ENCODE measurements at regions not wholly inside any gene's neighbourhood (a gene's known extent, or its start where the extent isn't known, plus 50 kb on each side); places are given as distances from the start of the nearest gene placed in this dataset.

DNA sequence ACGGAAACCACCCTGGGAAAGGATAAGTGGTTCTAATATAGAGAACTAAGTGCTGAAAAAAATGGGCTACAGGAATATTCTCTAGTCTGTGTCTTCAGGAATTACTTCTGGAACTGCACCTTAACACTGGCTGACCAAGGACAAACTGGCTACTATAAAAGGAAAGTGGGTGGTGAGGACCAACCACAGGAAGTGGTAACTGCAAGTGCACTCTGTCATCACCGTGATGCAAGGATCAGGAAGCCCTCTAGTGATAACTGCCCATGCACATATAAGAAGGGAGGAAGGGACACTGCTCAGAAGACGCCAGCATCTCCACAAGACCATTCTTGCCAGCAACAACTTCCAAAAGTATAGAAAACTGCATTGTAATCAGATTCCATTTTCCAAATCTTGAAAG lies 424.4 kb upstream of the RGPD4 start:
- DNase-seq = no peak

DNA sequence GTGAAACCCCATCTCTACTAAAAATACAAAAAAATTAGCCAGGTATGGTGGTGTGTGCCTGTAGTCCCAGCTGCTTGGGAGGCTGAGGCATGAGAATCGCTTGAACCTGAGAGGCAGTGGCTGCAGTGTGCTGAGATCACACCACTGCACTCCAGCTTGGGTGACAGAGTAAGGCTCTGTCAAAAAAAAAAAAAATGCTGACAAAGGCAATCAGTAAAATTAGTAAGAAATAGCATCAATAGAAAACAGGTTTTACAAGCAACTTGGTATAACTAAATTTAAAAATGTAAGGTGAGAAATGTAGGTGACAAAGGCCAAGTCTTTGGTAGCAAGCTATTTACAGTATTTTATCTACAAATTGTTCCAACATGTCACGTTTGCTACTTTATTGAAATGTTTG lies 421.4 kb upstream of the RGPD4 start:
- DNase-seq = no peak

DNA sequence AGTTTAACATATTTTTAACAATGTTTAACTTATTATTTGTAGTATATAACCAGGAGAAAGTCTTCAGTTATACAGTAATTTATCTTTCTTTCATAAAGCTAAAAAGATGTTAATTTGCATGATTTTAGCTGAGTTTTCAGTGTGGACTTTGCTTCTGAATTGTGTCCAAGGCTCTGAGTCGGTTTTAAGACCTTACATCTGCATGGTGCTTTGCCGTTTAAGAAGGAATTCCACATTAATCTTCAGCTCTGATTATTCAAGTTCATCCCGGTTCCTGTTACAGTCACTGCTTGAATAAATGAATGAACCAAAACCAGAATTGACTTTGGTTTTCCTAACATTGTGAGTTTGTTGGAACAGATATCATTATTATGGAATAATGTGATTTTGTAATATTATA lies 419.7 kb upstream of the RGPD4 start:
- DNase-seq = no peak

DNA sequence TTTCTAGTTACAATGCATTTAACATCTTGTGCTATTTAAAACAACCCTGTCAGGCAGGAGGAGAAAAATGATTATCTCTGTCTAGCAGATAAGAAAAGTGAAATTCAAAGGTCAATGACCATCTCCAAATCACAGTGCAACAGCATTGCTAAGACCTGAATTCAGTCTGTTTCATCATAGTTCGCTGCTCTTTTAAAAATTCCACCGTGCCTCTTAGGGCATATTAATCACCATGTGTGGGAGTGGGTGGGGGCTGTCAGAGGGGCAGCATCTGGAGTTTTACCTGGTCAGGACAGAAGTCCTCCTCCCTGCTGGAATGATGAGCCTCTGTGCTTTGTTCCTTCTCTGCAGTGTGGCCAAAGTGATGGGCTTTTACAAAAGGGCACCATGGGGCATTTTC lies 418.7 kb upstream of the RGPD4 start:
- no peak for DNase-seq

DNA sequence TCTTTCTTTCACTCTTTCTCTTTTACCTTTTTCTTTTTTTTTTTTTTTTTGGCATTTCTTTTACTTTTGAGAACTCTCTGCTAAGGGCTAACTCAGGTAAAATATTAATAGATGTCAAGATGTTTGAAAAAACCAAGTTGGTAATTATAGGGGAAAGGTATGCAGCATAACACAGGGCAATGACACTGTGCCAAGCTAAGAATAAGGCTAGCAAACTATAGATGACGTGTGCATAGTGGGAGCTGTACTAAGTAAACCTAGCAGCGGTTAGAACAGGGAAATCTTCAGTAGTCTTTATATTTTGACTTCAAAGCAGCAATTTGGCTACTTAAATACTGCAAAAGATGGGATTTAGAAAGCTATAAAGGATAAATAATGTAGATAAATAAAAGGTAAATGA lies 415.4 kb upstream of the RGPD4 start:
- no peak for DNase-seq

DNA sequence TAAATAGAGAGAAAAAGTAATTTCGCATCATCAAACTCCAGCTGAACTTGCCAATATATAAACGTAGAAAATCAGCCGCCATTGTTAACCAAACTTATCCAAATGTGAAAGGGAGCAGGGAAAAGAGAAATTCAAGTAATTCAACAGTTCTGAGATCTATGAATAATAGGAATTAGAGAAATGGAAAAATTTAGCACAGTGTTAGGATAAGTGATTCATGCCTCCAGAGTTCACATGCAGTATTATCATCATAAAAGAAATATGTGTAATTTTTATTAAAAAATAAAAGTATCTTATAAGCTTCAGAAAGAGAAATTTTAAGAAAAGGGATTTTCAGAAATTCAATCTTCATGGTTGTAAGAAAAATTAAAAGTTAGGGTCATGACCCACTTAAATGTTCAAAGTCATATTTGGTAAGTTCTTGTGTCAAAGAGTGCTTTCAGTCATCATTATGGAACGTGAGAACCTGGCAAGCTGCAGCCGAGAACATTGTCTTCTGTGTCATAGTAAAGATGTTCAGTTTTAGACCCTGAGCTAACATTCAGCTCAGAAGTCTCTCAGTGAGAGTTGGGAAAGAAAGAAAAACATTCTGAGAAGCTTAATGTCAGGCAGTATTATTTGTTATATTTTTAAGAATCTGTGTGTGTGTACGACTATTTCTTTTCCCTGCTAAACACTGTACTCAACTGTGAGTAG lies 414.3 kb upstream of the RGPD4 start:
- DNase-seq = no peak

DNA sequence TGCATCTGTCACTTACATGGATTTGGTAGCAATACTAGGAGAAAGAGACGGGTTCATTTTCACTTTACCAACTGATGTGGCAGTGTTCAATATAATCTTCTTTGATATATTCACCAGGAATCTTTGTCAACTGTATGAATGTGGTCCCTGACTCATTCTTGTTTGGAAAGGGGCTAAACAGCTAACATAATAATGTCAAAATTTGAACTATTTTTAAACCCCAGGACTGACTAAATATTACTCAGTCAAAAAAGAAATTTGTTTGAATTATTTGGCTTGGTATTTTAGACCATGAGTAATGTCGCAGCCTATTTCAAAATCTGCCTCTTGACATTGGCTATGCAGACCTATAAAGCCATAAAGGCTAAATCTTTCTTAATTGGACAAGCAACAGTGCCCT lies 413.7 kb upstream of the RGPD4 start:
- no peak for DNase-seq

DNA sequence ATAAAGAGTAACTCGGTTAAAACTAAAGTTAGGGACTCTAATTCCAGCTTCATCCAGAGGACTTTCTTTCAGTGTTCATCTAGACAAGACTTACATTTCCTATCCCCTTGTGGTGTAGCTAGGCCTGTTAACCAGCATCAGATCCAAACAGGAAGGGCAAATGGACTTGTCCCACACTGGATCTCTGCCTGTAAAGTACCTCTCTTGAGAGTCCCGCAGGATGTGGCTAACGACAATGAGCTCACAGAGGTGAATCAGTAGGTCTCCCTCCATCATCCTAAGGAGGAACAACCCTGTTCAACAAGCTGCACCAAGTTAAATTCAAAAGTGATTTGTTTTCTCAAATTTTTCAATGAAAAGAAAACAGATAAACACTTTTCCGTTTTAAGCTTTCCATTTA lies 412.3 kb upstream of the RGPD4 start:
- DNase-seq = no peak

DNA sequence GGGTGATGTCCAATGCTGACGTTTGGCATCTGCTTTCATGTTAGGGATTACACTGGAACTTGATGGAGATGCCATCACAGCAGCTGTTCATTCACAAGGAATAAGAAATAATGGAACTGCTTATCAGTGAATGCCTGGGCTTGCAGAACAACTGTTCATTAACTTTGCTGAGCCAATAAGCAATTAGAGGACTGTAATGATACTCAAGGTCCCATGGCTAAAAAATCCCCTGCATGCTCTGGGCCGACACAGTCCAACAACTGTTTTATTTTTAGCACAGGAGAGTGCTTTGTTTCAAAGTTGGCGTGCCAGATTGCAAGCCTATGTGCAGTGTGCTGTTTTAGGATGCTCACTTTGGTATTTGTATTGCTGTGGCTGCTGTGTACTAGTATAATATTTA lies 408.0 kb upstream of the RGPD4 start:
- no peak for DNase-seq

DNA sequence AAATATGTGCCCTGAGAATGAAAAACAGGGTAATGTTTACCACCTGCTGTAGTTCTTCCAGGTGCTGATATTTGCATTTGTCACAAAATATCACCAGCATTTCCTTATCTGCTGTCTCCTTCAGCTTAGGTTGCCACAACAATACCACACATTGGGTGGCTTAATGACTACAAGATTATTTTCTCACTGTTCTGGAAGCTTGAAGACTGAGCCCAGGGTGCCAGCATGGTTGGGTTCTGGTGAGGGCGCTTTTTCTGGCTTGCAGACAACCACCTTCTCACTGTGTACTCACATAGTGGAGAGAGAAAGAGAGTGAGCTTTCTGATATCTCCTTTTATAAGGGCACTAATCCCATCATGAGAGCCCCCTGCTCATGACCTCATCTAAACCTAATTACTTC lies 407.5 kb upstream of the RGPD4 start:
- DNase-seq = no peak

DNA sequence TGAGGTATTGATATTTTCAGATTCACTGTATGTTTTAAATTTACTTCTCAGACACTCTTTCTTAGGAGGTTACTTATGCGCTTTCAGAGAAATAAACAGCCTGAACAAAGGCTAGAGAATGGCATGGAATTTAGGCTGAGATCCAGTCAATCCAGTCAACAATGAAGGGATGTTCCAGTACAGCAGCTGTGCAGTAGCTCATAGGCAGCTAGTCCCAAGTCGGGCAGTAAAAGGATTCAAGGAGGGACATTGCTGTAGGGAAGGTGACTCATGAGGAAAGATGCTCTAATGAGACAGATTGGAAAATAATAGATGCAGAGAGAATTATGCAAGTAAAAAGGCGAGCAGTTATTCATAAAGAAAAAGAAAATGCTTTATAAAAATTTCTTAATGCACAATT lies 397.9 kb upstream of the RGPD4 start:
- DNase-seq = no peak

DNA sequence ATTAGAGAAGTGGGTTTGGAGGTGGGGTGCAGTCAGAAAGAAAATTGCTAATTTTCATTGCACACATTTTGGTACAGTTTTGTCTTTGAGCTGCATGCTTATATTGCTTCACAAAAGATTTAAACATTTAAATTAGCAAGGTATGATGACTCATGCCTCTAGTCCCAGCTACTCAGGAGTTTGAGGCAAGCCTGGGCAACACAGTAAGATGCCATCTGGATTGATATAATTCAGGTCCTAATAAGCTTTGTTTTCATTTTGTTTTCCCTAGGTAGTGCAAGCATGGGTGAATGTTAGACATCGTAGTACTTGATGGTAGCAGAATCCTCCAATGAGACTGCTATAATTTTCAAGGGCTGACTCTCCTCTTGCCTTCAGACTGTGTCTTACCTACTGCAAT lies 396.7 kb upstream of the RGPD4 start:
- no peak for DNase-seq

DNA sequence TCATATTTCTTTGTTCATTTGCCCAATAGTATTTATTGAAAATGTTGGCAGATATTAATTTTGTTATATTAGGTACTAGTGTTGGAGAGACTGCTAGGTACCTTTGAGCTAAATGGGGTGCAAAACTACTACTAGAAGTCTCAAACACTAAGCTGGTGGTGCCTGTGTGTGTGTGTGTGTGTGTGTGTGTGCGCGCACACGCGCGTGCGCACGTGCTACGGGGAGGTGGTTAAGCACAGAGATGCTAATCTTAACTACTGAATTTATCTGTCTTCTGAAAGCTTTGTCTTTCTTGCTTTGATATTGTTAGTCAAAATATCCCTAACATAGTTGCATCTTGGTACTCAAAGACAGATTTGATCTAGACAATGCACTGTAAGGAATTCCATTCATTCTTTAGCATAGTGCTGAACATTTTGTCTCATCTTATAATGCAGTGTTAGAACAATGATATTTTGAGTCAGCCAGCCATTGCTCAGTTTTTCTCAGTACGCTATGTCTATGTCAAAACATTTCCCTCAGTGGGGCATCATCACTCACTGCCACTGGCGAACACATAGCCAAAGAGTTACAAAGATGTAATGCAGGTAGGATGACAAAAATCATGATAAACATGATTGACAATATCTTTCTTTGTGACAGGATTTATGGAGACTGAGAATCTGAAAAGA lies 396.0 kb upstream of the RGPD4 start:
- DNase-seq = no peak

DNA sequence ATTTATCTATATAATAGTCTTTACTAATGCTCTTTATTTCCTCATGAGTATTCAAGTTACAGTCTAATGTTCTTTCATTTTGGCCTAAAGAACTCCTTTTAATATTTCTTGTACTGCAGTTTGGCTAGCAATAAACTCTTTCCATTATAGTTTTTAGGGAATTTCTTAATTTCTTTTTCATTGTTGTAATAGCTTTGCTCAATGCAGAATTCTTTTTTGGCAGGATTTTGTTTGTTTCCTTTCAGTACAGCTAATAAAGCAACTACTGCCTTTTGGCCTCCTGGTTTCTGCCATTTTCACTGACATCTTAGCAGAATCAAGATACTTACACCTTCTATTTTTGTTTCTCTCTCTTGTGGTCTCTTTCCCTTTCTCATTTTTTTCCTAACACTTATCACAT lies 390.4 kb upstream of the RGPD4 start:
- DNase-seq = no peak

DNA sequence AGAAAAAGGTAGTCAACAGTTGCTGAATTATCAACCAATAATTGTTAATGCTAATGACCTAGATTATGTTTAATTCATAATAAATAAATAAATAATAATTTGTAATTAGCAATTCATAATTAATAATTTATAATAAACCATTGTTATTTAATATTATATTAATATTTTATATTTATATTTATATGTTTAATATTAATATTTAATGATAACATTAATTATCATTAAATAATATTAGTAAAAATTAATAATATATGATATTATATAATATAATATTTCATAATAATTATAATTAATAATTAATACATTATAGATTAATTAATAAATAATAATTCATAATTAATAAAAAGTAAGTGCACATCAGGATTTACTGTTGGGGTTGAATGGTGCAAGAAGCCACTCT lies 389.4 kb upstream of the RGPD4 start:
- no peak for DNase-seq

DNA sequence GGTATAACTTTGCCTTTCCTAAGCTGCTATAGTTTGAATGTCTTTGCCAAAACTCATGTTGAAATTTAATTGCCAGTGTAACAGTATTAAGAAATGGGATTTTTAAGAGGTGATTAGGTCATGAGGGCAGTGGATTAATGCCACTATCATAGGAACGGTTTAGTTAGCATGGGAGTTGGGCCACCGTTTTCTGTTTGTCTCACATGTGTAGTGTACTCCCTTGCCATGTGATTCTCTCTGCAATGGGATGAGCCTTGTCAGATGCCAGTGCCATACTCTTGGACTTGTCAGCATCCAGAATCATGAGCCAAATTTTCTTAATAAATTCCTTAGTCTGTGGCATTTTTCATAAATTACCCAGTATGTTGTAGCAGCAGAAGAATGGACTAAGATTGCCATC lies 388.9 kb upstream of the RGPD4 start:
- DNase-seq = no peak

DNA sequence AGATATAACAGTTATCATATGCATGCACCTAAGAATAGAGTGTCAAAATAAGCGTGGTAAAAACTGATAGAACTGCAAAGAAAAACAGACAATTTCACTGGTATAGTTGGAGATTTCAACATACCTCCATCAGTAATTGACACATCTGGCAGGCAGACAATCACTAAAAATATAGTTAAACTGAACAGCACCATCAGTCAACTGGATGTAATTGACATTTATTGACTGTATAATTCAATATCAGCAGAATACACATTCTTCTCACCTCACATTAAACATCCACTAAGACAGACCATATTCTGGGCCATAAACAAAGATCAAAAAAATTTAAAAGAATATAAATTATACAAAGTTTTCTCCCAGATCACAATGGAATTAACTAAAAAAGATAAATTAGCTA lies 378.5 kb upstream of the RGPD4 start:
- no peak for DNase-seq

DNA sequence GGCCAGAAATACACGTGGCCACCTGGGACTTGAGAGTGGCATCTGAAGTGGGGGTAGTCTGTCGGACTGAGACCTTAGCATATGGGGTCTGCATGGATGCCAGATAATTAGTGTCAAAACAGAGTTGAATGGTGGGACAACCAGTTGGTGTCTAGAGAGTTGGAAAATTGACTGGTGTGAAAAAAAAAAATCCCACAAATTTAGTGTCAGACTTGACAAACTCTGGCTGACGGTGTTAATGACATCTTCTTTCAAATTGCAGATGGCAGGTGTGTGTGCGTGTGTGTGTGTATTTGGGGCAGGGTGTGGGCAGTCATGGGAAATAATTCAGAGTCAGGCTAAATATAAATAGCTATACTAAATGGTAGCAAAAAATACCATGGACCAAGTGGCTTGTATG lies 365.4 kb upstream of the RGPD4 start:
- DNase-seq = no peak

DNA sequence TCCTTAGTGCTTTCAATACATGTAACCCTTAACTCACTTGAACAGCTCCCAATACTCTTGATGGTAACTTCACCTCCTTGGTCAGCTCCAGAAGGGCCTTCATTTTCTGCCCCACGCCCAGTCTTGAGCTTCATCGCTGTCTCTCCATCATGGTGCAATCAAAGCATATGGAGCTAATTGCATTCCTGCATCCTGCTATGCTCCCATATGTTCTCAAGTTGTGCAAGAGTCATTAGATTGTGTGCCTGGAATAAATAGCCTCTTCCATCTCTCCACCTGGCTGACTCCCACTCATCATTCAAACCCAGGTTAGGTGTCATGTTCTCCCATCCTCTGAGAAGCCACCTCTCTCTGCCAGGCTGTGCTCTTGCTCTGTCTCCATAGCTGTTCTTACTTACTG lies 364.5 kb upstream of the RGPD4 start:
- no peak for DNase-seq

DNA sequence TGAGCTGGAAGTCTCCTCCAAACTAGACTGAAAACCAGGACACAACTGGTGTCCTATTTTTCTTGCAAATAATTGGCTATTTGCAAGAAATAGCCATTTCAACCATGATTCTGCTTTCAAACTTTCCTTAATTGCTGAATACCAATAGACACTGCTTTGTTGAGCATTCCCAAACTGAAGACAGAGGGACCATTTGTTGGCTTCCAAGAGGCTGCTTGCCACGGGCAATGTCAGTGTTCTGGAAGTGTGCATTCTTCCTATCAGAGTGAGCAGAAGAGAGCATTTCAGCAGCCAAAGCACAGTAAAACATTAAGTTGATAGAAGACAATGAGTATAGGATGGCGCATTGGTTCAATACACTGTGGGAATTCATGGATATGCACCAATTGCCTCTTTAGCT lies 360.5 kb upstream of the RGPD4 start:
- DNase-seq = no peak

DNA sequence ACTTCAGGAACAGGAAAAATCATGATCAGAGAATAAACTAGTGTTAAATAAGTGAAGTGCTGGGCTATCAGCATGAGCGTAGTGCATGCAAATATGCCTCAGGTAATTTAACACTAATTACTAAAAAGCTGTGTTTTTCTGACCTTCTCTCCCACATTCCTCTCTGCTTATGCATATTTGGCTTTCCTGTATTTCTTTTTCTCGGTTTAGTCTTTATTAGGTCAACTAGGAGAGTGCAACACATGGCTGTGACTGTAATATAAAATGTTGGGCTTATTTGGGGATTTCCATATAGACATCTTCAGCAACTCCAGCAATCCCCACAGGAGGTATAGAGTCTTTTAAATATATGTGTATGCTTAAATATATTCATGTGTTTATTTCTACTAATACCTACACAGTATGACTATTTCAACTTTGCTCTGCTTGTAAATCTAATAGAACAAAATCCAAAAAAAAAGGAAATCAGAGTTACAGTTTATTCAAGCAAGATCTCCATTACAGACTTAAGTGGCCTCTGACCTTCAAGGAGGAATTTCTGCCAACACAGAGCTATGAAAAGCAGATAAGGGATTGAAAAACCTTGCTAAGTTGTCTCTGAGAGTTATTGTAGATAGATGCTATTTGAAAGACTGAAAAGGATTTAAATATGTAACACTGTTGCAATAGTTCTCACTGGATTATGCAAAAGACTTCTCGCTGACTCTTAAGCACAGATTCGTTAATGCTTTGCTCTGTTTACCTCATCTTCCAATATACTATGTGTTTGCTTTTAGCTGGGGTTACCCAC lies 359.5 kb upstream of the RGPD4 start:
- DNase-seq = no peak

DNA sequence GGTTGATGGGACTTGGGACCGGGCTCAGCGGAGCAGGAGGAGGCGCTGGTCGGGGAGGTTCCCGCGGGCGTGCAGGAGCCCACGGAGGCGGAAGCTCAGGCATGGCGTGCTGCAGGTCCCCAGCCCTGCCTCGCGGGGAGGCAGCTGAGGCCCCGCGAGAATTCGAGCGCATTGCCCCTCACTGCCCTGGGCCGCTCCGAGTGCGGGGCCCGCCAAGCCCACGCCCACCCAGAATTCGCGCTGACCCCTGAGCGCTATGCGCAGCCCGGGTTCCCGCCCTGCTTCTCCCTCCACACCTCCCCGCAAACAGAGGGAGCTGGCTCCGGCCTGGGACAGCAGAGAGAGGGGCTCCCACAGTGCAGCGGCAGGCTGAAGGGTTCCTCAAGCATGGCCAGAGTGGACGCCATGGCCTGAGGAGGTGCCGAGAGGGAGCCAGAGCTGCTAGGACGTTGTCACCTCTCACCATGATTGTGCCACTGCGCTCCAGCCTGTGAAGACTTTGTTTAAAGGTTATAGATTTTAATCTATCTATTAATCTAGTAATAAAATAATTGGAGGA lies 357.2 kb upstream of the RGPD4 start:
- DNase-seq = no peak

DNA sequence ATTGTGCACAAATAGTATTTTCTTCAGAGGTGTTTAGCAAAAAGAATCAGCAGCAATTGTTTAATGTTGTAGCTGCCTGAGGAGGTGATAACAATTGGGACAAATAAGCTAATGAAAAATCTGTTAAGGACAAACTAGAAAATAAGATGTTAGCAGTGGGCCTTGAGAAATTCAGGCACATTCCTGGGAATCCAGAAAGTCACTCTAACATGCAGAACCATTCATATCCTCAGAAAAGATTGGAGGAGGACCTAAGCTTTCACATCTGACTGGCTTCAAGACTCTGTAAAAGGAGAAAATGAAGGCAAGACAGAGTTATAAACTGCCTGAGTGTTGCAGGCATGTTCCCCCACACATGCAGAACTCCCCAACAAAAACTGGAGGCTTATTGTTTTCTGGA lies 353.5 kb upstream of the RGPD4 start:
- no peak for DNase-seq

DNA sequence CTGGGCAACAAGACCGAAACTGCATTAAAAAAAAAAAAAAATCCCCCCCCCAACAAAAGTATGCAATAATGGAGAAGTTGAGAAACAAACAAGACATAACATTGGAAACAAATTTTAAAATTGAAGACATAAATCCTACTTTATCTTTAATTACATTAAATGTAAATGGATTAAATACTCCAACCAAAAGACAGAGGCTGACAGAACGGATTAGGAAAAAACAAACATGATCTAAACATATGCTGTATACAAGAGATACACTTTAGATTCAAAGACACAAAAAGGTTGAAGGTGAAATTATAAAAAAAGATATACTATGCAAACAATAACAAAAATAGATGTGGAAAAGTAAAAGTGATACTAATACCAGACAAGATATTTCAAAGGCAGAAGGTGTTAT lies 350.8 kb upstream of the RGPD4 start:
- no peak for DNase-seq
